Stimulated activated CD8-positive, alpha-beta memory T cell treated with anti-CD3 and anti-CD28 coated beads, Interleukin-7, amount 100 ng/mL, for 4 hours (primary cell): ENCODE measurements at regions not wholly inside any gene's neighbourhood (a gene's known extent, or its start where the extent isn't known, plus 50 kb on each side); places are given as distances from the start of the nearest gene placed in this dataset.

Source experiments
- DNase-seq, 2 donors: peaks; one replicate each; pipeline ENCODE4 v3.0.0-alpha.2; 2020; ENCODE audit warnings: low read depth in 2 of 2

DNA sequence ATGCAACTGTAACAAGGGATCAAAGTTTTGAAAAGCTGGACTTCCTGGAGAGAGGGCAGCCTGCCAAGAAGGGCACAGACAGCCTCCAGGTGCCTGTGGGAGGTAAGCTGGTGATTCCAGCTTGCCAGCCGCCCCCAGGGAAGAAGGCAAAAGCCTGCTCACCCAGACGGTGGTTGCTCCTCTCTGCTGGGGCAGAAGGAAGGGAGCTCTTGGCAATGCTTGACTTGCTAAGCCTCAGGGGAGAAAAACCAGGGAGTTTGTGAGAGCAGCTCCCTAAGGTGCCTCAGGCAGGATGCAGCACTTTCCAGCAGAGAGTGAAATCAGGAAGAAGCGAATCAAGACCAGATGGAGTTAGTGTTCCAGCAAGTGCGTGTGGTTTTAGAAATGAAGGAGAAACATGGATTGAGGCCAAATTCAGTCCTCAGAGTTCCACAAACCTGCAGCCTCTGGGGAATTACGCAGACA, 553.6 kb downstream of the BUD13 start:
- no peak for DNase-seq

DNA sequence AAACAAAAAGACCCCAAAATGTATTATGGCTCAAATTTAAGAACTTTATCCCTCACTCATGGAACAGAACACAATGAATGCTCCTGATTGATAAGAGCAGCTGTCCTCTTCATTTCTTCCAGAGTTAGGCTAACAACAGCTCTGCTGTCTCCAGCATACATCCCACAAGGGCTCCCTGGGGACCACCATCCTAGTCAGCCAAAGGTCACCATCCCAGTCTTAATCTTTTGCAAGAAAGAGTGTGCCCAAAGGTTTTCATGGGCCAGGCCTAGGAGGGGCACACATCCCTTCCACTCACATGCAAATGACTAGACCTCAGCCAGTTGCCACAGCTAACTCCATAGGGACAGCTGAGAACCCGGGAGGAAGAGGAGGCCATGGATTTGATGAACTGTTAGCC, 555.3 kb downstream of the BUD13 start:
- no peak for DNase-seq

DNA sequence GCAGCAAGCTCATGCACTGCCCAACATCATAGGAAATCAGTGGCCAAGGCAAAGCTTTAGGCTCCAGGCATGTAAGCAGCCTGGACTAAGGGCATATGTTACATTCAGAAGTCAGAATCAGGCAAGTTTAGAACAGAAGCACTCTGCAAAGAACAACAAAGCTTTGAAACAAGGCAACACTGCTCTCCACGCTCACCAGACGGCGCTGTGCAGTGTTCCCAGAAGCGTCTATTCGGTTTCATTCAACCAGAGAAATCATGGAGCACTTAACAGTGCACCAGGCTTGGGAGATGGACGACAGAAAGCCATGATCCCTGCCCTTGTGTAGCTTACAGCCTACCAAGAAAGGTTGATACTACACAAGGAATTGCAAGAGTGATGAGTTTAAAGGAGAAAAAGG, 555.8 kb downstream of the BUD13 start:
- DNase-seq = no peak

DNA sequence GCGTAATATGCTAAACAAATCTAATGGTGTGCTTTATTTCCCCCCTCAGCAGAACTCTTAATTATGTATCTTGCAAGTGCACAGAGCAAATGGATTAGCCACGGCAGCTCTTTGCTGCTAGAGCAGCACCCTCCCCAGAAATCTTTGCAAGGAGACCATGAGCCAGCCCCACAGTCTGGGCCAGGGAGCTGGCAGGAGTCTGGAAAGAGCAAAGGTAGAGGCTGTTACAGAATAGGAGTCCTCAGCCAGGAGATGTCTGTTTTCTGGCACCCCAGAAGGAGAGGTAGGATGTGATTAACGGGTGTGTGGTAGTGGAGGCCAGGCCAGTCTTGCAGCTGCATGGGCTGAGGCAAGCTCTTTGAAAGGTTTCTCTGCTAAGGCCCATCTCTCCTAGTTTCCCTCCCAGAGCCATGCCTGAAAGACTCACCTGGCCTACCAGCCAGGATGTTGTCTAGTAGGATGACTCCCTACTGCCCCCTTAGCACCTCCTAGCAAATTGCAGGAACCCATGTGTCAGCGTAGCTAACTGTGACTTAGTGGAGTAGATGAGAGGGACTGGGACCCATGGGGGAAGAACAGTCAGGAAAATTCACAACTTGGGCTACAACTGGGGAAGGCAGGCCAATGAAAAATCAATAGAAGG, 557.2 kb downstream of the BUD13 start:
- DNase-seq = no peak

DNA sequence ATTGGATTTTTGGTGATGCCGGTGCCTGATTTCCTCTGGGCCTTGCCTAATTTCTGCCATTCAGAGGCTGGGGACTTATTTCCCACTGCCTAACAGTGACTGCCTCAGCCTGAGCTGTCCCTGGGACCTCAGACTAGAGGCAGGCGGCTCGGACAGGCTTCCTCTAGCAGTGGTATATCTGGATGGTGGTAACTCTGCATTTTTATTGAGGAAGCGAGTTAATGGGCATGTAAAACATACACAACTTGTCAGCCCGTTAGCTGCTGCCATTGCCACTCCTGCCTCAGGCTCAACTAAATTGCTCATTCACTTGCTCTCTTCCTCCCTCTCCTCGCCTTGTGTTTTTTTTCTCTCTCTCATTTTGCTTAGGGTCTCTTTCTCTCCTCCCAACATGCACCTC, 561.6 kb downstream of the BUD13 start:
- no peak for DNase-seq

DNA sequence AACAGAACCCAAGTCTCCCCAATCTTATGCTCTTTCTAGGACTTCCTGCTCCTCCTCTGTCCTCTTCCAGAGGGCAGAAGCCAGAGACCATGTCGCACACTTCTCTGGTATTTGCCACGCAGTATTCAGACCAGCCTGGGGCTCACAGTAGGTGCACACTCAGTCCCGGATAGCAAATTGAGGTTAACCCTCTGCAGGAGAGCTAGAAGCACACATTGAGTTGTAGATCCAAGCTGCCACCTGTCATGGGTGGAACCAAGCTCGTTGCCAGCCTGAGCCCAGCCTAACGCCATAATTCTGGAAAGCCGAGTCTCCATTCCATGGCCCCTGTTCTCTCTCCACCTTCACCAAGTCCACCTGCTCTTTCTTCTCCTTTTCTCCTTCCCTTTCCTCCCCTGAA, 562.1 kb downstream of the BUD13 start:
- DNase-seq = no peak

DNA sequence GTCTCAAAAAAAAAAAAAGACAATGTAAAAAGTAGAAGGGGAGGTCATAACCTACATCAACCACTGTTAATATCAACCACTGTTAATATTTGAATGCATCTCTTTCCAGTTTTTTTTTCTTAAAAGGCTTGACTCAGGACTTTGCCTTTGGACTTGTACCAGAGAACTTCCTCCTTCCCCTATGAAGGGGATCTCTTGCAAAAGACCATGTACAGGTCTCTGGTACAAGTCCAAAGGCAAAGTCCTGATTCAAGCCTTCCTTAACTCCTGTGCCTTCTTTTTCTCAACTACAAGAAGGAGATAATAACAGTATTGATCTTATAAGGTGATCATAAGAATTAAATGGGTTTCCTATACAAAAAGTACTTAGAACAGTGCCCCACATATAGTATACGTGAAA, 563.5 kb downstream of the BUD13 start:
- DNase-seq = no peak

DNA sequence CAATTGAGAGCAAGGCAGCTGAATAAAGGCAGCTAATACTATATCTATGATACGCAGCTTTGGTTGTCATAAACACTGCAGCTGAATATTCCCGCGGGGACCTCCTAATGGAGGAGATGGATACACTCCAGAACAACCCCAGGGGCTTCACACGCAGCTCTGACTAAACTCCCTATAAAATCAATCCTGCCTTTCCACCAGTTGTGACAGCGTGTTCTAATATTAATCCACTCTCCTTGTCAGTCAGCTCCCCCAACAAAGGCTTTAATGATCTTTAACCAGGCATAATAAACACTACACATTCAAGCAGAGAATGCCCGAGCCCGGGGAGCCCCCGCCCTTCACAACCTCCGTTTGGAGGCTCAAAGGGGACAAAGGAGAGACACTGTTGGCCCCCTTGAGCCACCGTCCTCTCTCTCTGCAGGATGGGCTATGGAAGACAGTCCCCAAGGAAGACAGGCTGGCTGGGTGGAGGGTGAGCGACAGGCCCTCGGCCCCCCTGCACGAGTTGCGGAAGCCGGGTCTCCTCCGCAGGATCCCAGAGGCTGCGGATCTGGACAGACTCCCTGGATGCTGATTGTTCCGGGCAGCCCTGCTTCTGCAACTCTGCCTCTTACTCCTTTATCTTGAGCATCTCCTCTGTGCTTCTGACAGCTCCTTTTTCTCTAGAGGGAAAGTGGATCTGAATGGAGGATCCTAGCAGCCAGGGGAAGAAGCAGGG, 565.2 kb downstream of the BUD13 start:
- no peak for DNase-seq

DNA sequence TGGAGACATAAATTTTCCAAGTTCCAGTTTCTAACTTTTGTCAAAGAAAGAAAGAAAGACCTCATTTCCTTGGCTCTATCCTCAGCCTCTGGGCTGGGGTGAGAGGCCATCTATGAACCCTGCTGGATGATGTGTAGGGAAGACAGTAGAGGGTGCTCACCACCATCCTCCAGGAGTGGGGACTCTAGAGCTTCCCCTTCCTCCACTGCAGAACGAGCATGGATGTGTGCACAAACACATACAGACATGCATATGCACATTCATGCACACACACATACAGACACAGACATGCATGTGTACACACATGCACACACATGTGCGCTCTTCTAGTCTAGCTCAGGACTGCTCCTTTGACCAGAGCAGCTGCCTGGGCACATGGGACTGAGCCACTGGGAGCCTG, 565.8 kb downstream of the BUD13 start:
- DNase-seq = no peak

DNA sequence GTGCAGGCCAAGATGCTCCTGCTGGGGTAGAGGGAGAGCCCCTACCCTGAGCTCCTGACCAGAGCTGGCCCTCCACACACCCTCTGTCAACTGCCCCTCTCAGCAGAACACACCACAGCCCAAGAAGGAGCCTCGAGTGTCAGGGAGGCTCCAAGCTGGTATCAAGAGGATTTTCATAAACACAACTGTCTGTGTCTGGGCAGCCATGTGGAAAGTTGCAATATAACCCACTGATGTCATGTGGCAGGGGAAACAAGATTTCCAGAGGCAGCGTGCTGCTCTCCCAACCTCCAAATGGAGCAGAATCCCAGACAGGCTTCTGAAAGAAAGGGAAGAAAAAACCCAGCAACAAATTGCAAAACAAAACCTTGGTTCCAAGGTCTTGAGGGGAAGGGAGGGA, 569.9 kb downstream of the BUD13 start:
- no peak for DNase-seq

DNA sequence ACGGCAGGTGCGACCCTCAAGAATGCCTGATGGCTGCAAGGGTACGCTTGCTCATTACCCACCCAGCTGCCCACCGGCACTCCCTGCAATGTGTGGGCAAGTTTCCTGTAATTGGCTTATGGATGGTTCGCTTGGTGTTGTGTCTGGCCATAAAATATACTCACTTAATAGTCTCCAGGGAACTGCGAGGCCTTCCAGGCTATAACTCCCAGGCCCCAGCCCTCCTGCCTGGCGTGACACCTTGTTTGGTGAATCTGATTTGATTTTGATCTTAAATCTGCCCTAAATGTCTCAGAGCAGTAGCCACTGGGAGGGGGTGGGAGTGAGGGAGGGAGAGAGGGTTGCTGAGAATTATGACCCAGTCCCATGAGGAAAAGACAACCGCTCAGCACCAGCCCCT, 572.2 kb downstream of the BUD13 start:
- DNase-seq = no peak

DNA sequence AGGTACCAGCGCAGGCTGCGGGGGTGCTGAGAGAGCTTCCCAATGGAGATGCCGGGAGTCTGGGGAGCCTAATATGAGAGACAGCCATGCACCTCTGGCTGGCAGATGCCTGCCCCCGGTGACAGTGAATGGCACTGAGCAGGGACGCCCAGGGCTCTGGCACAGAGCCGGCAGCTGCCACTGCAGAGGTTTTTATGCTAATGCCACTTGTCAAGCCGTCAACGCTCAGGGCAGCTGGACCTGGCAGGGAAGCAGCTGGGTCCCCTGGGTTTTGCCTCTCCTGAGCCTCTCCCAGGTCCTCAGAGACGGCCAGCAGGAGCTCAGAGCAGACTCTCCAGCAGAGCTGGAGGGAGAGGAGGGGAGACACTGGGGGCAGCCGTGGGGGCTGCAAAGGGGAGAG, 573.6 kb downstream of the BUD13 start:
- no peak for DNase-seq

DNA sequence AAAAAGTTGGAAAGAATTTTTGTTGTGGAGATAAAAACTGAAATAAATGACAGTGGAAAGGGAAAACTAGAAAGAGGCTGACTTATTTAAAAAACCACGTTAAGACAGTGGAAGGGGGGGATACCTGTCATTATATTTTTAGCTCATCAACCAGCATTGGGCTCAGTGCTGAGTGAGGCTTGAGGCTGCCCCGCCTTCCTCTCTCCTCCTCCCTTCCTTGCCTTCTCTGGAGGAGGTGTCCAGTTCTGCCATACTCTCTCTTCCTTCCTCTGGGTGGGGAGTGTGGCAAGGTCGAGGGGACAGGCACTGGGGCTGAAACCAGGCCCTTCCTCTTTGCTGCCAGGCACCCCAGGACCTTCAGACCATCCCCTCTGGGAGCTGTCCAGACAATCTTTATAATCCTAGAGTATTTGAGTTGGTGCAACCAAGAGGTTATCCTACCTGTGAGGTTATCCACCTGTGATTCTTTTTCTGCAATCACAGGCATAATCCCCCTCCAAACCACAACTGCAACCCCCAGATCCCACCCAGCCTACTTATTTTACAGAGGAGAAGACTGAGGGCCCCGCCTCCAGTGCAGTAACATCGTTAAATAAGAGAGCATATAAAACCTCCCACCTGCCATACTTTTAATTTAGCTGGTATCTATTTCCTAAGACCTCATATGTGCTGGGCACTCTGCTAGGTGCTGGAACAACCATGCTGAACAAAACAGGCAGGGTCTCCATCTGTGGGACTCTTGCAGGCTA, 578.5 kb downstream of the BUD13 start:
- DNase-seq = no peak

DNA sequence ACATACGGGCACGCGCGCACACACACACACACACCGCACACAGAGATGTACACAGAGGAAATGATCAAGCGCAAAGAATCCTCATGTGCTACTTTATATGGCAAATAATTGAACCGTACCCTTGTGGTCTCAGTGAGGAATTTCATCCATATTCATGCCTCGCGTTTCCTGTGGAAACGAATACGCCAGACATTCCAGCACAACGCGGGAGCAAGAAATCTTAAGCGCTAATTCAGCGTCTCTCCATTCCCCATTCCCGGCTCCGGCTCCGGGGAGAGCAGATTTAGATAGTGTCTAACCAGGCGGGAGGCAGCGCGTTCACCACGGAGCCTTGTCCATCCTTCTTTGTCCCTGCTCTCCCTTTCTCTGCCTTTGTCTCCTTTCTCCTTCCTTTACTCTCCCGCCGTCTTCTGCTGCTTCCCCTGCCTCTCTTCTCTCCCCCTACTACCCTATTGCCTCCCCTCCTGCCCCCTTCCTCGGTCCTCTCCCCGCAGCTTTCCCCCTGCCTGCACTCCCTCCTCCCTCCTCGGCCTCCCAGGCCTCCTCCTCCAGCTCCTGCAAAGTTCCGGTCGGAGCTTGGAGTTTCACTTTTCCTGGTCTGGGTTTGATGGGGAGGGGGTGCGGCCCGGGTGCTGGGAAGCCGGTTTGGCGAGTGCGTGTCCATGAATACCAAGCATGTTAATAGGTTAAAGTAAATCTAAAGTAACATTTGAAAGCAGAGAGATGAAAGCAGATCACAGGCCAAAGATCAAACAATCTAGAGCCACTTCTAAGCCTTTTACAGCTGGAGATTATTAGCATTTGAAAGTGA, 579.3 kb downstream of the BUD13 start:
- DNase-seq = no peak

DNA sequence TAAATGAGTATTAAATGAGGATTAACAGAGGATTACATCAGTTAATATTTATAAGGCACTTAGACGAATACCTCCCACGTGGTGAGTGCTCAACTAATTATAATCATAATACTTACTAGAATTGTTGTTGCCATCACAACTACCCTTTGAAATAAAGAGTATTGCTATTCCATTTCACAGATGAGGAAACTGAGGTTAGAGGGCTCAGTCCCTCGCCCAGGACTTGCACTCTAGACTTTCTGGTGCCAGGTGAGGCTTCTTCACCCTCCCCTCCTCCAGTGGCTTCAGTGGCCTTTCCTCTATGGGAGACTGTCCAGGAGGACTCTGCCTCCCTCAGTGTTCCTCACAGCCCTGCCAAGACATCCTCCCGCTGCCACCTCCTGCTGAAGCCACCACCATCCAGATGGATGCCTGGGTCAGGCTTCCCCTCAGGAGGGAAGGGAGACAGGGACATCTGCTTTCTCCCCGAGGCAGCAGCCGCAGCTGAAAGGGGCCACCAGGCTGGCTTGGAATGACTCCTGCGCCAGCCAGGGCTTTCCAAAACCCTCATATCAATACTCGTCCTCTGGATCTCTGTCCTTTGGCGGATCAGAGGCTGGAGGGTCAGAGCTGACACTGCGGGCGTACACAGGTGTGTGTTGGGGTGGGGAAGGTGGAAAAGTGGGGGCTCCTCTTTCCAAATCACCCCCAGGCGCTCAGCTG, 580.1 kb downstream of the BUD13 start:
- no peak for DNase-seq

DNA sequence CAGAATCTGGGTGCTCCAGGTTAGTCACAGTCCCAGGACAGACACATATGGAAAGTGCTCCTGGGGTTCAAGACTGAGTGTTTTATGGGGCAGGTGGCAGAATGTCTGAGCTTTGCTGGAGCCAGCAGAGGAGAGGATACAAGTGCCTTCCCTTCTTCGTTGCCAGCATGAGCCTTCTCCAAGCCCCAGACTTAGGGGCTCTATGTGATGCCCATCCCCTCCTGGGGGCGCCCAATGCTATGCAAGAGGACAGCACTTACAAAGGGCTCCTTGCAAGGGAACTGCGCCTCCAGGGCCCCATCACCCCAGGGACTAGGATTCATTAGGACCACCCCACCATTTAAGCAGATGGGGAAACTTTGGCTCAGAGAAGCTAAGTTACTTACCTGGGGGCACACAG, 581.9 kb downstream of the BUD13 start:
- no peak for DNase-seq

DNA sequence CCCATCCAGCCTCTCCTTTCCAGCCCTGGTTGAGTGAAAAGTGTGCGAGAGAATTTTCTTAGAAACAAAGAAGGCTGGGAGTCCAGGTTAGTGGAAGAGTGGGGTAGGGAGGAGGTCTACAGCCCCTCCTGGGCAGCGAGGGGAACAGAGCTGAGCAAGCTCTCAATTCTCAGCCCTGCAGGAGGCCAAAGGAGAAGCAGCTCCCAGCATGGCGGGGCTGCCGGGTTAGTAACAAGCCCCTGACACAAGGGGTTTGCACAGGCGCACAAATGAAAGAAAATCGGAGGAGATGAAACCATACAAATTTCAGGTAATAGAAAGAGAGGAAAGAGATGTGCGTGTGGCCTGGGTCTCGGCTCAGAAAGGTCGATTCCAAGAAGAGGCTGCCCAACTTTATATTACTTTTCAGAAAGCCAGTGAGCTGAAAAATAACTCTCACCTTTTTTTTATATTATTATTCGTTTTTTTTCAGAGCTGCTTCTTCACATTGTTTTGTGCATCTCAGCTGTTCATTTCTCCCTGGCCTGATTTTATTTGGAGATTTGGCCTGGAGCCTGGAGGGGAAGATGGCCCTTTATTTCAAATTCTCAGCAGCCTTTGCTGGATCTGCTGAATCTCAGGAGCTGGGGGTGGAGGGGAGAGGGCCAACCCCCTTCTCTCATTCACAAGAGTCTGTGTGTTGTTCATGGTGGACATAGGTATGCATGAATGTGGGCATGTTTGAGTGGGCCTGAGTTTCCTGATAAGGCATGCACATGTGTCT, 583.2 kb downstream of the BUD13 start:
- no peak for DNase-seq

DNA sequence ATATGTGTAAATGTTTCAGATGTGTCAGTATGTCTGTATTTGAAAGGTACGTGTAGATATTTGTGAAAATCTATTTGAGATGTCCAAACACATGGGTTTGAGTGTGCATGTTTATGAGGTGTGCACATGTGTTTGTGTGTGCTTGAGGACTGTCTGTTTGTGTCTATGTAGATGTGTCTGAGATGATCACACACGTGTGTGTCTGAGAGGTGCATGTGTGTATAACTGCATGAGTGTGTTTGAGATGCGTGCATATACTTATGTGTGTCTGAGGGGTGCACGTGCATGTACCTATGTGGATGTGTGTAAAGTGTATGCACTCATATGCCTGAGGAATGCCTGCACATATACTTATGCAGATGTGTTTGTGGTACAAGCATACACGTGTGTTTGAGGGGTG, 584.4 kb downstream of the BUD13 start:
- DNase-seq = no peak

DNA sequence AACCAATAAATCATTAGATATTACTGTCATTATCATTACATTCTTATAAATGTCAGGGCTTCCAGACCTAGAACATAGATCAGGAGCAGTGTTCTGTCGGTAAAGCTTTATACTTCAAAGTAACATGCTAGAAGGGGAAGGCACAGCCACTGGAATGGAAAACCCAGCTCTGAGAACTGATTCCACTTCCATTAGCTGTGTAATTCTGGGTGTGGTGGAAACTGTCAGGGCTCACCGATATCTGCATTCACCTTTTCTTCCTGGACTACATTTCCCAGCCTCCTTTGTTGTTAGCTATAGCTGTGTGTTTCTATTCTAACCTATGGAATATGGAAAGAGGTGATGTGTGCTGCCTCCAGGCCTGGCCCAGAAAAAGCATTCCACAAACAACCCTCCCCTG, 585.8 kb downstream of the BUD13 start:
- DNase-seq = no peak

DNA sequence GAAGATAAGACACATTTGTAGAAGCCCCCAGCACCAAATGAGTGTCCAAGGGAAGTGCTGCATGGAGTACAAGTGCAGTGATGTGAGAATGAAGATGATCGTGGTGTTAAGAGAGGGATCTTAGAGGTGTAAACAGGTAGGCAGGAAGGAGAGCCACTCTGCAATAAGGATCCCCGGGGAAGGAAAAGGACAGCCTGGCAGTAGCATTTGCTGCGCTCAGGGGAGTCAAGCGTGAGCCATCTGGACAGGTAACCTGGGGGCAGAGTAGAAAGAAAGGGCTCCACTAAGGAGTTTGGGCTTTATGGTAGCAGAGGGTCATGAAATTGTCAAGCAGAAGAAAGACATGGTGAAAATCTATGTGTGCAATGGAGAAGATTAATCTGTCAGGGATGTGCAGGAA, 587.2 kb downstream of the BUD13 start:
- DNase-seq = no peak

DNA sequence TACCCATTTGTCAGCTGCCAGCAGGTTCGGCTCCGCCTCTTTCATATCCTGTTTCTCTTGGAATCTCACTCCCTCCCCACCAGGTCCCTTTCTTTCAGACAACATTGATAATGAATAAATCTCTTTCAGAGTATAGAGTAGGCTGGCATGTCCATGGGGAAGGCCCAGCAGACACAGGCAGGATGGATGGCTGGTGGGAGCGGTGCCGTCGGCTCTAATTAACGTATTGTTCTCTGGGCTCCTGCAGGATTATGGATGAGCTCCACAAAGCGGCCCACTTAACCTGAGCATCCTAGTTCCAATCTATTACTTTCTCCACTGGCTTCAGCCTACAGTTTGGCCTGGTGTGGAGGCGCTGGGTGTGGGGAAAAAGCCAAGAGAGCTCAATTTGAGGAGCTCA, 588.0 kb downstream of the BUD13 start:
- DNase-seq = no peak
